Sigmoid colon (tissue), 4 donors: ENCODE measurements at regions not wholly inside any gene's neighbourhood (a gene's known extent, or its start where the extent isn't known, plus 50 kb on each side); places are given as distances from the start of the nearest gene placed in this dataset.

ENCODE experiments used
- EP300 ChIP-seq, 4 donors: sonication (generic); formaldehyde crosslinking; IDR thresholded peaks; one replicate each; pipeline ENCODE4 v1.6.1; 2017; ENCODE audit warnings: antibody characterized with exemption in 4 of 4
- POLR2A ChIP-seq, 2 donors: fragments of 450-650 bp; IDR thresholded peaks; one replicate each; pipeline ENCODE4 v1.6.1; 2016; ENCODE audit warnings: antibody characterized with exemption in 2 of 2, mild to moderate bottlenecking in 2 of 2, moderate library complexity in 2 of 2
- POLR2AphosphoS5 ChIP-seq, 4 donors: sonication (generic); formaldehyde crosslinking; IDR thresholded peaks; one replicate each; pipeline ENCODE4 v1.6.1; 2017; ENCODE audit warnings: antibody characterized with exemption in 4 of 4
- TF ChIP-seq, protein P1 (sequence below), 4 experiments: fragments of 450-650 bp in 3 of 4; fragments of 200-600 bp in 1 of 4; IDR thresholded peaks; one replicate each; pipeline ENCODE4 v1.5.1; 2016 to 2019; ENCODE audit warnings: antibody characterized with exemption in 4 of 4, mild to moderate bottlenecking in 3 of 4, moderate library complexity in 2 of 4

- TF ChIP-seq, protein P1, sequence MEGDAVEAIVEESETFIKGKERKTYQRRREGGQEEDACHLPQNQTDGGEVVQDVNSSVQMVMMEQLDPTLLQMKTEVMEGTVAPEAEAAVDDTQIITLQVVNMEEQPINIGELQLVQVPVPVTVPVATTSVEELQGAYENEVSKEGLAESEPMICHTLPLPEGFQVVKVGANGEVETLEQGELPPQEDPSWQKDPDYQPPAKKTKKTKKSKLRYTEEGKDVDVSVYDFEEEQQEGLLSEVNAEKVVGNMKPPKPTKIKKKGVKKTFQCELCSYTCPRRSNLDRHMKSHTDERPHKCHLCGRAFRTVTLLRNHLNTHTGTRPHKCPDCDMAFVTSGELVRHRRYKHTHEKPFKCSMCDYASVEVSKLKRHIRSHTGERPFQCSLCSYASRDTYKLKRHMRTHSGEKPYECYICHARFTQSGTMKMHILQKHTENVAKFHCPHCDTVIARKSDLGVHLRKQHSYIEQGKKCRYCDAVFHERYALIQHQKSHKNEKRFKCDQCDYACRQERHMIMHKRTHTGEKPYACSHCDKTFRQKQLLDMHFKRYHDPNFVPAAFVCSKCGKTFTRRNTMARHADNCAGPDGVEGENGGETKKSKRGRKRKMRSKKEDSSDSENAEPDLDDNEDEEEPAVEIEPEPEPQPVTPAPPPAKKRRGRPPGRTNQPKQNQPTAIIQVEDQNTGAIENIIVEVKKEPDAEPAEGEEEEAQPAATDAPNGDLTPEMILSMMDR (IDR thresholded peaks at IDR 0.05): no peak
- no peak for TF ChIP-seq EP300 (IDR thresholded peaks at IDR 0.05)
- TF ChIP-seq POLR2AphosphoS5 (IDR thresholded peaks at IDR 0.05): no peak
- TF ChIP-seq POLR2A (IDR thresholded peaks at IDR 0.05): no peak
Measured at GRCh38 chr9:24817756-24818155, 272.1 kb upstream of the IZUMO3 start.
